Activated naive CD8-positive, alpha-beta T cell treated with anti-CD3 and anti-CD28 coated beads, Interleukin-2, amount 50 U/mL, for 24 hours (primary cell): ENCODE measurements at regions not wholly inside any gene's neighbourhood (a gene's known extent, or its start where the extent isn't known, plus 50 kb on each side); places are given as distances from the start of the nearest gene placed in this dataset.

Source experiments
- ATAC-seq: fragments of 150-1000 bp; cut with Tn5 transposase; one replicate; pipeline ENCODE4 v1.10.0; 2021
- DNase-seq: peaks from one replicate; pipeline ENCODE4 v3.0.0; 2021
- H3K27ac Mint-ChIP-seq: one replicate; pipeline ENCODE4 v1.8.0; 2021; ENCODE audit warnings: mild to moderate bottlenecking, mixed read lengths
- H3K27me3 Mint-ChIP-seq: one replicate; pipeline ENCODE4 v1.8.0; 2021; ENCODE audit warnings: mixed read lengths
- H3K36me3 Mint-ChIP-seq: one replicate; pipeline ENCODE4 v1.8.0; 2021; ENCODE audit warnings: low read depth, mixed read lengths
- H3K4me1 Mint-ChIP-seq: one replicate; pipeline ENCODE4 v1.8.0; 2021; ENCODE audit warnings: mixed read lengths
- H3K4me3 Mint-ChIP-seq: one replicate; pipeline ENCODE4 v1.8.0; 2021; ENCODE audit warnings: mild to moderate bottlenecking, moderate library complexity, mixed read lengths
- H3K9me3 Mint-ChIP-seq: one replicate; pipeline ENCODE4 v1.8.0; 2021; ENCODE audit warnings: mixed read lengths

- Mint-ChIP-seq H3K27me3 (no peaks in the 10 kb centered on the region), H3K9me3 (no peaks in the 10 kb centered on the region), H3K27ac (peak overlapping the region; percentile 71), H3K4me3 (no peak overlapping the region), H3K36me3 (no peaks in the 10 kb centered on the region), H3K4me1 (peaks cover 71% of the 10 kb centered on the region)
- ATAC-seq (no peak), DNase-seq (no peak)
Observed at GRCh38 chr15:38674448-38674847, 109.8 kb upstream of the RASGRP1 start.

DNA sequence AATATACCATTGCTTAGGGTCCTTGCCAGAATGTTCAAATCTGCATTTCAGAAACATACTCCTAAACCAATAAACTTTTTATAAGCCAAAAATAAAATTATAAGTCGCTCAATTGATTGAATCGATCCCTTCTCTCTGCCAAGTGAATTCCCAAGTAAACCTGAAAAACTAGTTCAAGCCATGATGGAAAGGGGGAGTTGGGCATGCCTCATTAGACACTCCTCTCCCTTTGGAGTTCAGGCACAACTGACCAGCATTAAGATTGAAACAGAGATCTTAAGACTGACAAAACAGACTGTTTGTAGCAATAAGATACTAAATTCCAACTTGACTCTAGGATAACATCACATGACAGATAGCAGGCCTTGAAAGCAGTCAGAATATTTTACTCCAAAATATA, 113.7 kb upstream of the RASGRP1 start:
- Mint-ChIP-seq H3K4me3 (no peak overlapping the region), H3K36me3 (no peaks in the 10 kb centered on the region), H3K4me1 (peaks cover 53% of the 10 kb centered on the region), H3K27me3 (no peaks in the 10 kb centered on the region), H3K27ac (no peak overlapping the region), H3K9me3 (no peaks in the 10 kb centered on the region)
- ATAC-seq (no peak), DNase-seq (no peak)

DNA sequence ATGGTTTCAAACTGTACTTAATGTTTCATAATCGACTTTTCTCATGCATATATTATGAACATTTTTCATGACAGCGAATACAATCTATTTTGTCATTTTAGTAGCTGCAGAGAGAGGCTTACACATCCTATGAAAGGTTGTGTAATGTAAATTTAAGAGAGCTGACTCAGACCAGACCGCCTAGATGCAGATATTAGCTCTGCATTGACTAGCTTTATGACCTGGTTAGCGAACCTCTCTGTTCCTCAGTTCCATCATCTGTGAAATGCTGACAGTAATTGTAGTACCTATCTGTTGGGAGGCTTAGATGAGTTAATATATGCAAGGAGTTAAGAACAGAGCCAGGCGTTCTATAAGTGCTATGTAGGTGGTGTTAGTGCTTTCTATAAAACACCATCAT, 116.2 kb upstream of the RASGRP1 start:
- no peak overlapping the region for H3K27ac Mint-ChIP-seq
- DNase-seq, result no peak

DNA sequence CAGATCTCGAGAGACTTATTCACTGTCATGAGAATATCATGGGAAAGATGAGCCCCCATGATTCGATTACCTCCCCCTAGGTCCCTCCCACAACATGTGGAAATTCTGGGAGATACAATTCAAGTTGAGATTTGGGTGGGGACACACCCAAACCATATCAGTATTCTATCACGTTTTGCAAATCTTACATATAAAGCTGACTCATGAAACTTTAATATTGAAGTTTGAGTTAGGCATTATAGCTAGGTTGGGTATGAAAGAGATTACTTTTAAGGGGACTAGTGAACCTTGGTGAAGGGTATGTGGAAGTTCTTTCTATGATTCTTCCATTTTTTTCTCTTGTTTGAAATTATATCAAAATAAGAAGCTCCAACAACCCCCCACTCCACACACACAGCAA, 117.7 kb upstream of the RASGRP1 start:
- no peaks in the 10 kb centered on the region for H3K9me3 Mint-ChIP-seq
- H3K27ac Mint-ChIP-seq, result peak overlapping the region; percentile 83
- DNase-seq (no peak), ATAC-seq (no peak)
- H3K36me3 Mint-ChIP-seq, result no peaks in the 10 kb centered on the region
- no peaks in the 10 kb centered on the region for H3K27me3 Mint-ChIP-seq
- peaks cover 65% of the 10 kb centered on the region for H3K4me1 Mint-ChIP-seq
- no peak overlapping the region for H3K4me3 Mint-ChIP-seq

More for the DNA sequence above, 116.2 kb upstream of the RASGRP1 start:
- H3K9me3 Mint-ChIP-seq, result no peaks in the 10 kb centered on the region
- H3K36me3 Mint-ChIP-seq, result no peaks in the 10 kb centered on the region
- H3K27me3 Mint-ChIP-seq, result no peaks in the 10 kb centered on the region
- no peak for ATAC-seq
- no peak overlapping the region for H3K4me3 Mint-ChIP-seq
- peaks cover 55% of the 10 kb centered on the region for H3K4me1 Mint-ChIP-seq

DNA sequence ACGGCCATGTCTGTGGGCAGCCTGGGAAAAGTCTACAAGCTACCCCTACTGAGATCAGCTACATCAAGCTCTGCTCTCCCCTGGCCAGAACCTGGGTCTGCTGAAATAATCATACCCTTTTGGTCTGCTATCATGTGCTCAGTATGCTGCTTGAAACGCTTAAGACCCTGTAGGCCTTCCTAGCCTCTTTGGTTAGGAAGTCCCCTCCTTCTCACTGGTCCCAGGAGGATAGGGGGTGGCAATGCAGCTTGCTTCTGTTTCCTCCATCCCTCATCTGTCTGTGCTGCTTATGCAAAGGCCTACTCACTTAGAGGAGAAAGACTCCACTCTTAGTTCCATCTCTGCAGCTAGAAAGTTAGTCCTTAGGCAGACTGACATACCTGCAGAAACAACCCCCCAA, 118.2 kb upstream of the RASGRP1 start:
- no peaks in the 10 kb centered on the region for H3K27me3 Mint-ChIP-seq
- H3K4me1 Mint-ChIP-seq, result peaks cover 66% of the 10 kb centered on the region

GRCh38 chr15:38683382-38684242, 119.0 kb upstream of the RASGRP1 start:
- Mint-ChIP-seq H3K4me3 (no peak overlapping the region), H3K4me1 (peaks cover 73% of the 10 kb centered on the region)

More for the DNA sequence above, 118.2 kb upstream of the RASGRP1 start:
- Mint-ChIP-seq H3K36me3 (no peaks in the 10 kb centered on the region), H3K9me3 (no peaks in the 10 kb centered on the region), H3K27ac (peak overlapping the region; percentile 83), H3K4me3 (no peak overlapping the region)
- ATAC-seq, result no peak
- DNase-seq, result no peak

GRCh38 chr15:38684440-38685010, 119.9 kb upstream of the RASGRP1 start:
- Mint-ChIP-seq H3K4me1 (peaks cover 83% of the 10 kb centered on the region), H3K27ac (peak overlapping the region; percentile 83), H3K4me3 (no peak overlapping the region), H3K36me3 (no peaks in the 10 kb centered on the region), H3K27me3 (no peaks in the 10 kb centered on the region), H3K9me3 (no peaks in the 10 kb centered on the region)
- no peak for DNase-seq
- no peak for ATAC-seq

More at GRCh38 chr15:38683382-38684242, 119.0 kb upstream of the RASGRP1 start:
- no peaks in the 10 kb centered on the region for H3K9me3 Mint-ChIP-seq
- peak; percentile 77 for ATAC-seq
- peak; percentile 75 for DNase-seq
- no peaks in the 10 kb centered on the region for H3K27me3 Mint-ChIP-seq
- no peaks in the 10 kb centered on the region for H3K36me3 Mint-ChIP-seq
- peak overlapping the region; percentile 83 for H3K27ac Mint-ChIP-seq

GRCh38 chr15:38685686-38686339, 121.2 kb upstream of the RASGRP1 start:
- Mint-ChIP-seq H3K27me3 (no peaks in the 10 kb centered on the region), H3K4me3 (no peak overlapping the region), H3K9me3 (no peaks in the 10 kb centered on the region), H3K36me3 (no peaks in the 10 kb centered on the region), H3K27ac (peak overlapping the region; percentile 83), H3K4me1 (peaks cover 93% of the 10 kb centered on the region)
- peak; percentile 11 for ATAC-seq
- no peak for DNase-seq

GRCh38 chr15:38687340-38687739, 122.7 kb upstream of the RASGRP1 start:
- H3K27me3 Mint-ChIP-seq, result no peaks in the 10 kb centered on the region
- DNase-seq, result no peak
- peaks cover 97% of the 10 kb centered on the region for H3K4me1 Mint-ChIP-seq
- H3K27ac Mint-ChIP-seq, result peak overlapping the region; percentile 45
- H3K36me3 Mint-ChIP-seq, result no peaks in the 10 kb centered on the region
- ATAC-seq, result no peak
- H3K9me3 Mint-ChIP-seq, result no peaks in the 10 kb centered on the region
- H3K4me3 Mint-ChIP-seq, result no peak overlapping the region

- Mint-ChIP-seq H3K27ac (peak overlapping the region; percentile 82), H3K27me3 (no peaks in the 10 kb centered on the region), H3K9me3 (no peaks in the 10 kb centered on the region), H3K4me1 (peaks cover 92% of the 10 kb centered on the region), H3K36me3 (no peaks in the 10 kb centered on the region), H3K4me3 (peak overlapping the region; percentile 52)
- no peak for DNase-seq
- peak; percentile 25 for ATAC-seq
Observed at GRCh38 chr15:38687775-38688495, 123.3 kb upstream of the RASGRP1 start.

GRCh38 chr15:38688761-38689160, 124.1 kb upstream of the RASGRP1 start:
- DNase-seq, result peak; percentile 61
- H3K4me1 Mint-ChIP-seq, result peaks cover 84% of the 10 kb centered on the region
- H3K36me3 Mint-ChIP-seq, result no peaks in the 10 kb centered on the region
- peak overlapping the region; percentile 82 for H3K27ac Mint-ChIP-seq
- H3K4me3 Mint-ChIP-seq, result peak overlapping the region; percentile 52
- peak; percentile 86 for ATAC-seq
- no peaks in the 10 kb centered on the region for H3K9me3 Mint-ChIP-seq
- H3K27me3 Mint-ChIP-seq, result no peaks in the 10 kb centered on the region

- ATAC-seq, result no peak
- Mint-ChIP-seq H3K27ac (peak overlapping the region; percentile 82), H3K4me3 (no peak overlapping the region)
Observed at GRCh38 chr15:38689522-38689921, 124.9 kb upstream of the RASGRP1 start.

GRCh38 chr15:38690216-38690615, 125.6 kb upstream of the RASGRP1 start:
- Mint-ChIP-seq H3K27ac (peak overlapping the region; percentile 33), H3K27me3 (no peaks in the 10 kb centered on the region), H3K4me3 (no peak overlapping the region), H3K4me1 (peaks cover 82% of the 10 kb centered on the region), H3K36me3 (no peaks in the 10 kb centered on the region), H3K9me3 (no peaks in the 10 kb centered on the region)
- no peak for DNase-seq
- ATAC-seq, result no peak

More at GRCh38 chr15:38689522-38689921, 124.9 kb upstream of the RASGRP1 start:
- H3K4me1 Mint-ChIP-seq, result peaks cover 82% of the 10 kb centered on the region
- no peaks in the 10 kb centered on the region for H3K9me3 Mint-ChIP-seq
- no peaks in the 10 kb centered on the region for H3K36me3 Mint-ChIP-seq
- H3K27me3 Mint-ChIP-seq, result no peaks in the 10 kb centered on the region
- no peak for DNase-seq

GRCh38 chr15:38690719-38691332, 126.2 kb upstream of the RASGRP1 start:
- Mint-ChIP-seq H3K4me1 (peaks cover 82% of the 10 kb centered on the region), H3K27me3 (no peaks in the 10 kb centered on the region), H3K27ac (peak overlapping the region; percentile 34), H3K36me3 (no peaks in the 10 kb centered on the region), H3K9me3 (no peaks in the 10 kb centered on the region), H3K4me3 (no peak overlapping the region)
- ATAC-seq, result no peak
- peak; percentile 82 for DNase-seq
